Endothelial cell (in vitro differentiated cells): ENCODE measurements at regions not wholly inside any gene's neighbourhood (a gene's known extent, or its start where the extent isn't known, plus 50 kb on each side); places are given as distances from the start of the nearest gene placed in this dataset.

Experiments used
- DNase-seq: peaks from one replicate; pipeline ENCODE4 v3.0.0; 2021; ENCODE audit warnings: low spot score
- H3K27ac Mint-ChIP-seq: one replicate; pipeline ENCODE4 v1.8.0; 2021; ENCODE audit warnings: mixed read lengths, inconsistent platforms; ENCODE audit not compliant: unreplicated experiment
- H3K27me3 Mint-ChIP-seq: one replicate; pipeline ENCODE4 v1.8.0; 2021; ENCODE audit warnings: mild to moderate bottlenecking, moderate library complexity, mixed read lengths, inconsistent platforms; ENCODE audit not compliant: unreplicated experiment
- H3K36me3 Mint-ChIP-seq: one replicate; pipeline ENCODE4 v1.8.0; 2021; ENCODE audit warnings: mild to moderate bottlenecking, low read depth, mixed read lengths, inconsistent platforms; ENCODE audit not compliant: unreplicated experiment
- H3K4me1 Mint-ChIP-seq: one replicate; pipeline ENCODE4 v1.8.0; 2021; ENCODE audit warnings: mild to moderate bottlenecking, mixed read lengths, inconsistent platforms; ENCODE audit not compliant: unreplicated experiment
- H3K4me3 Mint-ChIP-seq: one replicate; pipeline ENCODE4 v1.8.0; 2021; ENCODE audit warnings: mild to moderate bottlenecking, mixed read lengths, inconsistent platforms; ENCODE audit not compliant: unreplicated experiment
- H3K9me3 Mint-ChIP-seq: one replicate; pipeline ENCODE4 v1.8.0; 2021; ENCODE audit warnings: mixed read lengths, inconsistent platforms; ENCODE audit not compliant: unreplicated experiment
- CTCF ChIP-seq: fragments of 200-600 bp; sonication (generic); IDR thresholded peaks from one replicate; pipeline ENCODE4 v1.5.0; 2021; ENCODE audit warnings: antibody characterized with exemption; ENCODE audit not compliant: unreplicated experiment

DNA sequence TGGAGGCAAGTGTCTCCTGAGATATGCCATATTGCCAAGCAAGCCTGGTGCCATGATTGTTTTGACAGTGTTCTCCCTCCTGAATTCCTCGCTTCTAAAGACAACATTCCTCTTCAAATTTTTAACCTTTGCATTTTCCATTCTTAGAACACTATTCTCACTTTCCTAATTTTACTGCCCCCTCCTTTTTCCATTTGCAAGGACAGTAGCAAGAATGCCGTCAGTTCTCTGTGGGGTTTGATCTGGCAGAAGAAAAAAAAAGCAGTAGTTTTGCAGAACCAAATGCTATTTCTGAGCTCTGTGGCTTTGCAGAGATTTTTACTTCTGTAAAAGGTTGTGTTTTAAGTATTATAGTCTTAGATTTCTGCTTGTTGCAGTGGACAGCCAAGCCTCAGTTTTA is 295.2 kb downstream of the NUAK1 start:
- Mint-ChIP-seq H3K4me3 (no peak overlapping the region), H3K9me3 (no peaks in the 10 kb centered on the region), H3K36me3 (no peaks in the 10 kb centered on the region), H3K4me1 (no peaks in the 10 kb centered on the region), H3K27ac (no peak overlapping the region), H3K27me3 (no peaks in the 10 kb centered on the region)
- TF ChIP-seq CTCF, result no peak
- DNase-seq, result no peak

DNA sequence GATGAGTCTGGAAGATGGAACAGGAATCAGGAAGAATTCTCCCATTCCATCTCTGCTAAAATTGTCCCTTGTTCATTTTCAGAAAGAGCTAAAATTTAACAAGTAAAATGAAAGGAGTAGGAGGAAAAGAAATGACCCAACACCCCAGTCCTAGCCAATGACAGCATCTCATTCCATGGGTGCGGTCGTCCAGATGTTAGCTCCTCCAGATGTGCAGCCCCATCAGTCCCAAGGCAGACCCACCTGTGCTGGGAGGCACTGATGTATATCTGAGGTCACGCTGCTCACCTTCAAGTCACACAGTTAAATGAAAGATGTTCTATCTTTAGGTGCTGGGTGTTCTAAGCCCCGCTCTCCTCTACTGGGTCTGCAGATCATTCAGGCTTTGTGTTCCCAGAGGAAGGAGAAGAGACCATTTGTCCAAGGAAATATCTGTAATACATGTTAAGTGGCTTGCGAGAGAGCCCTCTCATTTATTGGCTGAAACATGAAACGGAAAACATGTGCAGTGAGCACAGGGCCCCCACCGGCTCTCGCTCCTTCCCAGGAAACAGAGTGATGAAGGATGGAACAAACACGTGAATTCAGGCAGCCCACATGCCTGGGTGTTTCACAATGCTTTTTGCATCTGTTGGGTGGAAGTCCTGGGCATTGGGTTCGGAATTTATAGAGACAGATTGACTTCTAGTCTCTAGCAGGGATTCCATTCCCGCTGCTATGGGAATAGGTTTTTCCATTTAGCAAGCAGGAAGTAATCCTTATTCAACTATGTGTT is 294.6 kb downstream of the NUAK1 start:
- H3K4me1 Mint-ChIP-seq, result no peaks in the 10 kb centered on the region
- H3K27ac Mint-ChIP-seq, result no peak overlapping the region
- no peaks in the 10 kb centered on the region for H3K36me3 Mint-ChIP-seq
- no peak overlapping the region for H3K4me3 Mint-ChIP-seq
- DNase-seq, result no peak
- TF ChIP-seq CTCF, result no peak
- no peaks in the 10 kb centered on the region for H3K9me3 Mint-ChIP-seq
- peaks cover 2% of the 10 kb centered on the region for H3K27me3 Mint-ChIP-seq

- TF ChIP-seq CTCF, result no peak
These were observed 292.4 kb downstream of the NUAK1 start for GRCh38 chr12:105846331-105846730.

GRCh38 chr12:105847068-105847467 is 291.7 kb downstream of the NUAK1 start:
- H3K36me3 Mint-ChIP-seq, result no peaks in the 10 kb centered on the region
- H3K9me3 Mint-ChIP-seq, result no peaks in the 10 kb centered on the region
- H3K27ac Mint-ChIP-seq, result no peak overlapping the region
- no peak overlapping the region for H3K4me3 Mint-ChIP-seq
- H3K27me3 Mint-ChIP-seq, result peaks cover 2% of the 10 kb centered on the region
- TF ChIP-seq CTCF, result no peak
- H3K4me1 Mint-ChIP-seq, result peaks cover 5% of the 10 kb centered on the region
- no peak for DNase-seq

More at GRCh38 chr12:105846331-105846730, 292.4 kb downstream of the NUAK1 start:
- no peak for DNase-seq
- Mint-ChIP-seq H3K27ac (no peak overlapping the region), H3K36me3 (no peaks in the 10 kb centered on the region), H3K4me3 (no peak overlapping the region), H3K4me1 (peaks cover 5% of the 10 kb centered on the region), H3K9me3 (no peaks in the 10 kb centered on the region), H3K27me3 (peaks cover 2% of the 10 kb centered on the region)

DNA sequence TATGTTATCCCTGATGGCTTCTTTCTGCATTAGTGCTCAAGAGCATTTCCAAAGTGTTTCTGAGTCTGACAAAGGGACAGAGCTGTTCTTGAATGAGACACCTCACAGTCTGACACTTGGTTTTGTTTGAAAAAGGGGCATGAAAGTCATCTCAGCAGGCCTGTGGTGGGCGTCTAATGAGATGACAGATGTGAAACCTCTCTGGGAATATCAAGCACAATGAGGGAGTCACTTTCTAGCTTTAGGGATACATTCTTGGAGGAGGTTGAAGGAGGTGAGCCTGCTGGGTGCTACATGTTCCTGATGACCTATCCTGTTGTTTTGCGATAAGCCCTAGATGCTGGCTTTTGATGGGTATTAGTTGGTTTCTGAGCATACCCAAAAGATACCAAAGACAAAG is 290.5 kb downstream of the NUAK1 start:
- H3K4me1 Mint-ChIP-seq, result peaks cover 5% of the 10 kb centered on the region
- H3K27me3 Mint-ChIP-seq, result peaks cover 2% of the 10 kb centered on the region
- no peak overlapping the region for H3K27ac Mint-ChIP-seq
- no peak for DNase-seq
- no peaks in the 10 kb centered on the region for H3K9me3 Mint-ChIP-seq
- H3K4me3 Mint-ChIP-seq, result no peak overlapping the region
- H3K36me3 Mint-ChIP-seq, result no peaks in the 10 kb centered on the region
- no peak for TF ChIP-seq CTCF
